ENCODE measurements at regions not wholly inside any gene's neighbourhood (a gene's known extent, or its start where the extent isn't known, plus 50 kb on each side); places are given as distances from the start of the nearest gene placed in this dataset.

DNA sequence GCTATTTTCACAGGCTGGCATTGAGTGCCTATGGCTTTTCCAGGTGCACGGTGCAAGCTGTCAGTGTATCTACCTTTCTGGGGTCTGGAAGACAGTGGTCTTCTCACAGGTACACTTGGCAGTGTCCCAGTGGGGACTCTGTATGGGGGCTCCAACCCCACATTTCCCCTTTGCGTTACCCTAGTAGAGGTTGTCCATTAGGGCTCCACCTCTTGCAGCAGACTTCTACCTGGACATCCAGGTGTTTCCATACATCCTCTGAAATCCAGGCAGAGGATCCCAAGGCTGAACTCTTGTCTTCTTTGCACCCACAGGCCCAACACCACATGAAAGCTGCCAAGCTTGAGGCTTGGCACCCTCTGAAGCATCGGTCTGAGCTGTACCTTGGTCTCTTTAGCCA, 735.7 kb upstream of the INTU start:
- Histone ChIP-seq H3K79me2 (ENCODE audit: control insufficient read depth, insufficient read depth, low read length) (no peaks in the 10 kb centered on the region), H3K4me2 (ENCODE audit: insufficient read depth, low read length) (no peak overlapping the region), H3K9ac (replicated peaks; ENCODE audit: extremely low read depth, insufficient read depth, low read length) (no peak overlapping the region), H4K20me1 (replicated peaks; ENCODE audit: control insufficient read depth, extremely low read depth, insufficient read depth, low read length) (no peaks in the 10 kb centered on the region), H3K27ac (ENCODE audit: insufficient read depth, low read depth, low read length) (no peak overlapping the region), H2AFZ (ENCODE audit: low read depth, low read length) (no peak overlapping the region), H3K4me3 (replicated peaks in 1 of 3; ENCODE audit: insufficient read depth in 1 of 3, low read depth in 1 of 3, low read length in 3 of 3) (no peak overlapping the region), H3K36me3 (ENCODE audit: control insufficient read depth in 2 of 2, extremely low read depth in 1 of 2, insufficient read depth in 2 of 2, low read length in 2 of 2) (no peaks in the 10 kb centered on the region), H3K27me3 (ENCODE audit: control insufficient read depth in 2 of 2, insufficient read depth in 2 of 2, low read length in 2 of 2) (no peaks in the 10 kb centered on the region), H3K9me3 (replicated peaks; ENCODE audit: control insufficient read depth, insufficient read depth, low read length) (no peaks in the 10 kb centered on the region), H3K9me1 (replicated peaks; ENCODE audit: control insufficient read depth, extremely low read depth, insufficient read depth, low read length) (no peaks in the 10 kb centered on the region), H3K4me1 (ENCODE audit: control insufficient read depth, extremely low read depth, insufficient read depth, low read length) (no peaks in the 10 kb centered on the region)
- FAIRE-seq (no peak), DNase-seq (ENCODE audit: low read depth, low spot score) (no peak)
- intact Hi-C loops (cut with micrococcal nuclease) = no loop called here
- ChIA-PET POLR2A (no interaction called here), CTCF (no interaction called here)
- TF ChIP-seq MYC (IDR thresholded peaks at IDR 0.05; ENCODE audit: low read depth, low read length) = no peak
- no peak for TF ChIP-seq JUN (IDR thresholded peaks at IDR 0.05; ENCODE audit: borderline replicate concordance, insufficient read depth, insufficient read length, low read depth)
- BruUV-seq (replicated peaks) = no TSS peak
- dilution Hi-C loops (cut with MboI; ENCODE audit: extremely low pct_ligation_motif_present, low sequenced_read_pairs) = no loop called here

GRCh38 chr4:126898815-126899214, 733.9 kb upstream of the INTU start:
- Histone ChIP-seq H3K4me2 (ENCODE audit: insufficient read depth, low read length) (no peak overlapping the region), H3K27ac (ENCODE audit: insufficient read depth, low read depth, low read length) (no peak overlapping the region), H3K79me2 (ENCODE audit: control insufficient read depth, insufficient read depth, low read length) (no peaks in the 10 kb centered on the region), H3K36me3 (ENCODE audit: control insufficient read depth in 2 of 2, extremely low read depth in 1 of 2, insufficient read depth in 2 of 2, low read length in 2 of 2) (no peaks in the 10 kb centered on the region), H3K27me3 (ENCODE audit: control insufficient read depth in 2 of 2, insufficient read depth in 2 of 2, low read length in 2 of 2) (no peaks in the 10 kb centered on the region), H4K20me1 (replicated peaks; ENCODE audit: control insufficient read depth, extremely low read depth, insufficient read depth, low read length) (no peaks in the 10 kb centered on the region), H3K9ac (replicated peaks; ENCODE audit: extremely low read depth, insufficient read depth, low read length) (no peak overlapping the region), H3K4me3 (replicated peaks in 1 of 3; ENCODE audit: insufficient read depth in 1 of 3, low read depth in 1 of 3, low read length in 3 of 3) (no peak overlapping the region), H3K4me1 (ENCODE audit: control insufficient read depth, extremely low read depth, insufficient read depth, low read length) (no peaks in the 10 kb centered on the region), H3K9me1 (replicated peaks; ENCODE audit: control insufficient read depth, extremely low read depth, insufficient read depth, low read length) (no peaks in the 10 kb centered on the region), H3K9me3 (replicated peaks; ENCODE audit: control insufficient read depth, insufficient read depth, low read length) (no peaks in the 10 kb centered on the region), H2AFZ (ENCODE audit: low read depth, low read length) (no peak overlapping the region)
- TF ChIP-seq MYC (IDR thresholded peaks at IDR 0.05; ENCODE audit: low read depth, low read length) (no peak), JUN (IDR thresholded peaks at IDR 0.05; ENCODE audit: borderline replicate concordance, insufficient read depth, insufficient read length, low read depth) (no peak), POLR2AphosphoS5 (IDR thresholded peaks at IDR 0.05; ENCODE audit: insufficient read depth, low read depth, low read length) (no peak), POLR2A (IDR thresholded peaks at IDR 0.05; ENCODE audit: low read depth, low read length) (no peak), CTCF (IDR thresholded peaks at IDR 0.05; ENCODE audit: extremely low read depth in 1 of 2, insufficient read depth in 1 of 2, low read depth in 1 of 2, low read length in 2 of 2) (no peak), EZH2 (IDR thresholded peaks at IDR 0.05; ENCODE audit: borderline replicate concordance, low read depth, low read length, severe bottlenecking) (no peak), GATA2 (IDR thresholded peaks at IDR 0.05; ENCODE audit: insufficient read depth, insufficient read length, low read depth, low read length) (no peak), FOS (IDR thresholded peaks at IDR 0.05; ENCODE audit: borderline replicate concordance, insufficient read depth, low read length) (no peak)
- TF ChIP-seq, protein P1, sequence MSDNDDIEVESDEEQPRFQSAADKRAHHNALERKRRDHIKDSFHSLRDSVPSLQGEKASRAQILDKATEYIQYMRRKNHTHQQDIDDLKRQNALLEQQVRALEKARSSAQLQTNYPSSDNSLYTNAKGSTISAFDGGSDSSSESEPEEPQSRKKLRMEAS (IDR thresholded peaks at IDR 0.05; ENCODE audit: insufficient read depth, insufficient read length) = no peak
- FAIRE-seq = no peak
- POLR2A ChIA-PET = no interaction called here
- BruUV-seq (replicated peaks) = no TSS peak
- intact Hi-C loops (cut with micrococcal nuclease) = no loop called here
- dilution Hi-C loops (cut with MboI; ENCODE audit: extremely low pct_ligation_motif_present, low sequenced_read_pairs) = no loop called here
- CTCF ChIA-PET = no interaction called here
- no peak for DNase-seq (ENCODE audit: low read depth, low spot score)
